HepG2 (cell line): ENCODE measurements at regions not wholly inside any gene's neighbourhood (a gene's known extent, or its start where the extent isn't known, plus 50 kb on each side); places are given as distances from the start of the nearest gene placed in this dataset.

Source experiments
- ATAC-seq: fragments of 200-7000 bp; cut with Tn5 transposase; 3 replicates; pipeline ENCODE4 v1.9.1; 2020; ENCODE audit warnings: mild to moderate bottlenecking, moderate library complexity
- BruUV-seq: library from RNA; stranded (reverse); fragments of 400-500 nt; replicated peaks from 2 replicates; lab custom pipeline; 2021; lab: Mats Ljungman, UMichigan
- CTCF ChIA-PET: fragments of 300-600 bp; formaldehyde crosslinking; extraction: SDS; loops from one replicate; lab custom pipeline; 2021; ENCODE audit warnings: low total read pairs, inconsistent platforms, low intra/inter-chr PET ratio; lab: Yijun Ruan, JAX
- POLR2A ChIA-PET: fragments of 350-600 bp; sonication (Branson Sonifier 250); formaldehyde crosslinking; loops from one replicate; lab custom pipeline; 2020; ENCODE audit warnings: antibody characterized with exemption, inconsistent platforms; lab: Yijun Ruan, JAX
- DNase-seq: peaks from one replicate; pipeline ENCODE4 v3.0.0-alpha.2; 2015; ENCODE audit warnings: low spot score
- FAIRE-seq: peaks from 3 replicates; lab custom pipeline; 2011; peaks lifted over from hg19 to GRCh38; lab: Jason Lieb, UNC
- H2AFZ ChIP-seq: one replicate; pipeline ENCODE4 v1.6.1; 2011; ENCODE audit warnings: low read length, inconsistent platforms
- H3K27ac ChIP-seq: fragments of 300-600 bp; 3 replicates; pipeline ENCODE4 v1.8.0; 2011; ENCODE audit warnings: mixed run types, mild to moderate bottlenecking, mixed read lengths, low read length, inconsistent platforms; ENCODE audit not compliant: insufficient read depth; ENCODE audit errors: extremely low read length
- H3K27me3 ChIP-seq, 2 experiments: fragments of 200-600 bp in 1 of 2; 2 replicates in 1 of 2; 3 replicates in 1 of 2; pipeline versions ENCODE4 v1.6.0 to v1.8.0; 2011; ENCODE audit warnings: low read length in 2 of 2, mild to moderate bottlenecking in 2 of 2, moderate library complexity in 2 of 2, inconsistent platforms in 1 of 2; ENCODE audit not compliant: insufficient read depth in 2 of 2, control insufficient read depth in 1 of 2
- H3K36me3 ChIP-seq, 2 experiments: fragments of 200-600 bp in 1 of 2; replicated peaks in 1 of 2; 2 replicates in 1 of 2; 3 replicates in 1 of 2; pipeline versions ENCODE4 v1.5.1 to v1.8.0; 2011; ENCODE audit warnings: low read length in 2 of 2, inconsistent platforms in 1 of 2; ENCODE audit not compliant: insufficient read depth in 2 of 2, control insufficient read depth in 1 of 2
- H3K4me1 ChIP-seq: 2 replicates; pipeline ENCODE4 v1.5.1; 2012; ENCODE audit warnings: low read length, inconsistent platforms; ENCODE audit not compliant: insufficient read depth
- H3K4me2 ChIP-seq: 2 replicates; pipeline ENCODE4 v1.6.0; 2011; ENCODE audit warnings: low read depth, low read length, inconsistent platforms
- H3K4me3 ChIP-seq, 3 experiments: fragments of 200-600 bp in 1 of 3; sonication (generic), shearing (Covaris generic) in 1 of 3; replicated peaks in 1 of 3; 2 replicates each; pipeline ENCODE4 v1.5.1; 2011 to 2016; ENCODE audit warnings: low read length in 3 of 3, inconsistent platforms in 2 of 3, low read depth in 2 of 3, mild to moderate bottlenecking in 2 of 3, control low read depth in 1 of 3, mixed read lengths in 1 of 3; ENCODE audit not compliant: insufficient read depth in 1 of 3
- H3K79me2 ChIP-seq: one replicate; pipeline ENCODE4 v1.6.1; 2011; ENCODE audit warnings: low read length, inconsistent platforms; ENCODE audit not compliant: insufficient read depth
- H3K9ac ChIP-seq: 2 replicates; pipeline ENCODE4 v1.6.0; 2011; ENCODE audit warnings: mild to moderate bottlenecking, low read depth, low read length, inconsistent platforms; ENCODE audit not compliant: insufficient read depth
- H3K9me3 ChIP-seq: 2 replicates; pipeline ENCODE4 v1.5.1; 2012; ENCODE audit warnings: mild to moderate bottlenecking, low read length
- H4K20me1 ChIP-seq: 2 replicates; pipeline ENCODE4 v1.6.0; 2011; ENCODE audit warnings: inconsistent platforms, mild to moderate bottlenecking, low read length, moderate library complexity; ENCODE audit not compliant: insufficient read depth
- AKAP8 ChIP-seq: sonication (generic); formaldehyde crosslinking; IDR thresholded peaks from 2 replicates; pipeline ENCODE4 v1.5.1; 2020; ENCODE audit warnings: mild to moderate bottlenecking, missing genetic modification reagents
- ATF1 ChIP-seq: IDR thresholded peaks from 2 replicates; pipeline ENCODE4 v1.6.1; 2016; ENCODE audit warnings: mild to moderate bottlenecking, control low read depth
- CBFB ChIP-seq: sonication (generic); formaldehyde crosslinking; IDR thresholded peaks from 2 replicates; pipeline ENCODE4 v1.4.0; 2020; ENCODE audit warnings: missing genetic modification reagents
- ELF1 ChIP-seq: sonication (generic); formaldehyde crosslinking; IDR thresholded peaks from 2 replicates; pipeline ENCODE4 v1.4.0; 2020; ENCODE audit warnings: missing genetic modification reagents
- HNRNPUL1 ChIP-seq: fragments of 200-400 bp; formaldehyde crosslinking; IDR thresholded peaks from 2 replicates; pipeline ENCODE4 v1.6.1; 2017; ENCODE audit warnings: low read depth, mild to moderate bottlenecking, low read length, moderate library complexity
- MTF2 ChIP-seq: sonication (generic); formaldehyde crosslinking; IDR thresholded peaks from 2 replicates; pipeline ENCODE4 v1.5.0; 2020; ENCODE audit warnings: missing genetic modification reagents, borderline replicate concordance
- ONECUT2 ChIP-seq: sonication (generic); formaldehyde crosslinking; IDR thresholded peaks from 2 replicates; pipeline ENCODE4 v1.4.0; 2020; ENCODE audit warnings: missing genetic modification reagents
- SOX5 ChIP-seq: IDR thresholded peaks from 2 replicates; pipeline ENCODE4 v1.6.1; 2016; ENCODE audit warnings: borderline replicate concordance
- TP53 ChIP-seq: sonication (generic); formaldehyde crosslinking; conservative IDR thresholded peaks from 2 replicates; pipeline ENCODE4 v1.4.0; 2020; ENCODE audit warnings: missing genetic modification reagents
- ZBTB21 ChIP-seq: sonication (generic); formaldehyde crosslinking; IDR thresholded peaks from 2 replicates; pipeline ENCODE4 v1.4.0; 2020; ENCODE audit warnings: missing genetic modification reagents
- ZBTB42 ChIP-seq: sonication (generic); formaldehyde crosslinking; IDR thresholded peaks from 2 replicates; pipeline ENCODE4 v1.5.0; 2020; ENCODE audit warnings: mild to moderate bottlenecking, missing genetic modification reagents
- ZBTB7A ChIP-seq: sonication (generic); formaldehyde crosslinking; IDR thresholded peaks from 2 replicates; pipeline ENCODE4 v1.8.0; 2022; ENCODE audit warnings: mild to moderate bottlenecking, missing genetic modification reagents
- ZNF337 ChIP-seq: sonication (generic); formaldehyde crosslinking; IDR thresholded peaks from 2 replicates; pipeline ENCODE4 v1.5.1; 2020; ENCODE audit warnings: missing genetic modification reagents, low read depth, mild to moderate bottlenecking, borderline replicate concordance
- ZNF350 ChIP-seq: sonication (generic); formaldehyde crosslinking; IDR thresholded peaks from 2 replicates; pipeline ENCODE4 v1.4.0; 2020; ENCODE audit warnings: mild to moderate bottlenecking, low read depth, missing genetic modification reagents, borderline replicate concordance
- ZNF441 ChIP-seq: sonication (generic); formaldehyde crosslinking; IDR thresholded peaks from 2 replicates; pipeline ENCODE4 v1.7.0; 2021; ENCODE audit warnings: missing genetic modification reagents, borderline replicate concordance
- ZNF468 ChIP-seq: sonication (generic); formaldehyde crosslinking; IDR thresholded peaks from 2 replicates; pipeline ENCODE4 v1.8.0; 2022; ENCODE audit warnings: mild to moderate bottlenecking, moderate library complexity, missing genetic modification reagents
- ZNF841 ChIP-seq: sonication (generic); formaldehyde crosslinking; IDR thresholded peaks from 2 replicates; pipeline ENCODE4 v1.8.1; 2023; ENCODE audit warnings: missing genetic modification reagents, borderline replicate concordance
- ZSCAN5A ChIP-seq: sonication (generic); formaldehyde crosslinking; IDR thresholded peaks from 2 replicates; pipeline ENCODE4 v1.8.0; 2022; ENCODE audit warnings: mild to moderate bottlenecking, missing genetic modification reagents, borderline replicate concordance
- in situ Hi-C: cut with HindIII; loops from 2 replicates; pipeline ENCODE4 v1.10.0; 2017; ENCODE audit warnings: low pct_unique_long_range_greater_than_20kb; ENCODE audit not compliant: extremely low pct_ligation_motif_present
- intact Hi-C: fragments of 100-400 bp; cut with micrococcal nuclease; formaldehyde crosslinking; loops from one replicate; pipeline ENCODE4 v1.10.0; 2022; ENCODE audit not compliant: unreplicated experiment
- TF ChIP-seq, protein P1 (sequence below): IDR thresholded peaks from 2 replicates; pipeline ENCODE4 v1.6.1; 2016; ENCODE audit warnings: low read depth, borderline replicate concordance
- TF ChIP-seq, protein P2 (sequence below): IDR thresholded peaks from 2 replicates; pipeline ENCODE4 v1.6.1; 2016; ENCODE audit warnings: missing genetic modification reagents, missing compliant biosample characterization

DNA sequence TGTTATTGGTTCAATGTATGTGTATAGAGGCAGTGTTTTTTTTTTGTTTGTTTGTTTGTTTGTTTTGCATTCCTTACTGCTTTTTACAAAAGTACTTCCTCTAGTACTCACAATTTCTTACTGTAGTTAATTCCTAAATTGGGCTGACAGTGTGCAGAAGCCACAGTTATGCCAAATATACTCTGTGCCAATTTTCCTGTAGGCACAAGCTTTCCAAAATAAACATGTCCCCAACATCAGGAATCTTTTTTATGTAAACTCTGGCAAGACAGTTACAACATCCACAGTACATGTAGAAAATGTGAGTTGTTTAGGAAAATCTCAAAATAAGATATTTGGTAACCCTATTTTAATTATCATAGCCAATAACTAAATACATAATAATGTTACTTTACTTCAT lies 161.6 kb upstream of the TSLP start:
- Histone ChIP-seq H4K20me1 (no peaks in the 10 kb centered on the region), H3K9me3 (no peaks in the 10 kb centered on the region), H3K4me1 (no peaks in the 10 kb centered on the region), H2AFZ (no peak overlapping the region), H3K36me3 (no peaks in the 10 kb centered on the region), H3K4me2 (no peak overlapping the region), H3K9ac (no peak overlapping the region), H3K4me3 (no peak overlapping the region), H3K27ac (no peak overlapping the region), H3K79me2 (no peaks in the 10 kb centered on the region), H3K27me3 (no peaks in the 10 kb centered on the region)
- intact Hi-C loops (no loop called here), in situ Hi-C loops (no loop called here)
- TF ChIP-seq ZSCAN5A (CRISPR knock-in tag) (no peak), ONECUT2 (CRISPR knock-in tag) (no peak), MTF2 (CRISPR knock-in tag) (no peak), HNRNPUL1 (no peak), ZNF441 (no peak), ZNF337 (CRISPR knock-in tag) (no peak), AKAP8 (CRISPR knock-in tag) (no peak), ZBTB42 (CRISPR knock-in tag) (no peak), ATF1 (CRISPR knock-in tag) (no peak), ZNF468 (no peak), ZBTB7A (CRISPR knock-in tag) (no peak), ZNF841 (CRISPR knock-in tag) (no peak), ZBTB21 (CRISPR knock-in tag) (no peak), CBFB (CRISPR knock-in tag) (no peak), TP53 (CRISPR knock-in tag) (no peak), ELF1 (CRISPR knock-in tag) (no peak), ZNF350 (CRISPR knock-in tag) (no peak), SOX5 (CRISPR knock-in tag) (no peak)
- TF ChIP-seq, protein P1, sequence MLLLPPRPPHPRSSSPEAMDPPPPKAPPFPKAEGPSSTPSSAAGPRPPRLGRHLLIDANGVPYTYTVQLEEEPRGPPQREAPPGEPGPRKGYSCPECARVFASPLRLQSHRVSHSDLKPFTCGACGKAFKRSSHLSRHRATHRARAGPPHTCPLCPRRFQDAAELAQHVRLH (CRISPR knock-in tag), result no peak
- TF ChIP-seq, protein P2, sequence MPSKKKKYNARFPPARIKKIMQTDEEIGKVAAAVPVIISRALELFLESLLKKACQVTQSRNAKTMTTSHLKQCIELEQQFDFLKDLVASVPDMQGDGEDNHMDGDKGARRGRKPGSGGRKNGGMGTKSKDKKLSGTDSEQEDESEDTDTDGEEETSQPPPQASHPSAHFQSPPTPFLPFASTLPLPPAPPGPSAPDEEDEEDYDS (CRISPR knock-in tag), result no peak
- FAIRE-seq (no peak), DNase-seq (no peak), ATAC-seq (no peak)
- ChIA-PET CTCF (no interaction called here), POLR2A (no interaction called here)
- no TSS peak for BruUV-seq
